HG03025 (cell line): ENCODE measurements at regions not wholly inside any gene's neighbourhood (a gene's known extent, or its start where the extent isn't known, plus 50 kb on each side); places are given as distances from the start of the nearest gene placed in this dataset.

Experiments
- ATAC-seq: cut with Tn5 transposase; IDR thresholded peaks from one replicate; pipeline ENCODE4 v1.9.1; 2021; ENCODE audit warnings: mild to moderate bottlenecking, moderate library complexity; ENCODE audit not compliant: unreplicated experiment, low FRiP score

DNA sequence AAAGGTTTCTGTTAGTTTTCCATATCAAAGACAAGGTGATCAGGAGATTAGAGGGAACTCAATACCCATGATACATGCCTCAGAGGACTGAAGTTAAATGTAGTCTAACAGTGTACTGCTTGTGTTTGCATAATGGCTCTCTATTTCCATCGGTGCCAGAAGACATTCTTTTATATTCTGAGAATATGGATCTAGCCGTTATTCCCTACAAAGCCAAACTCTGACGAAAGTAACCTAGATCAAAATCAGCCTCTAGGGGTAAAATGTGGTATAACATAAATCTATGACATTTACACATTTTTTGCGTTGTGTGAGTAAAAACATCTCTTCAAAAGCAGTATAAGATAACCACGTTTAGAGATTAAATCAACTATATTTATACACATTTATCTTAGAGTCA is 2232.7 kb downstream of the PCDH9 start:
- no peak for ATAC-seq

DNA sequence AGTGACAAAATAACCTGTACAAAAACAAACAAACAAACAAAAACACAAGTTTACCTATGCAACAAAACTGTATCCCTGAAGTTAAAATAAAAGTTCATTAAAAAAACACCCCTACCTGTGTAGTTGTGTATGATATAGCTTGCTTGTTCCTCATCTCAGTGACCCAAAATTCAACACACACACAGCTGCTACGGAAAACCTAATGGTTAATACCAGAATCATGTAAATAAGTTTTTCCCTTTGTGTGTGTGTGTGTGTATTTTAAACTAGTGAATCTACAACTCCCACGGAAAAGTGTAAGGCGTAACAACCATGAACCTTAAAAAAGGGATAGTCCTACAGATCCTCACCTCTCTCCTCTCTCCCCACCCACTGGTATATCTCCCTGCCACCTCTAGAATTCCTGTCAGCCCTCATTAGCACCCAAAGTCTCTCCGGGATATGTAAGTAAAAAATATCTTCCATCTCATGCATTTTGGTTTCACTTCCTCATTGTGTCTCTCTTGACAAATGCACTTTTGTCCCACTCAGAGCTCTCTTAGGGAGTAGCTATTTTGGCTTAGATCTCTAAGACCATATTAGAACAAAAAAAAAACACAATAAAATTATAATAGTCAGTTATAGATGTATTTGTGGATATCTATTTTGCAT is 2236.5 kb downstream of the PCDH9 start:
- ATAC-seq, result no peak

DNA sequence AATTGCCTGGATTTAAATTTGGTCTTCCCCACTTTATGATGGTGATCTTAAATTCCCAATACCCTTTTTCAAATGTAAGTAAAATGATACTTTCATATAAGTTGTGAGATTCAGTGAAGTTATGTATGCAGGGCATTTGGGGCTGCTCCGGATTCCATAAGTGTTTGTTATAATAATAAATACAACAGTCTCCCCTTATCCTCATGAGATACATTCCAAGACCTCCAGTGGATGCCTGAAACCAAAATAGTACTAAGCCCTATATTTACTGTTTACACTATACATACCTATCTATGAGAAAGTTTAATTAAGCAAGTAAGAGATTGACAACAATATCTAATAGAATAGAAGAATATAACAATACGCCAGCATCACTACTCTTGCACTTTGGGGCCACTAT is 2237.8 kb downstream of the PCDH9 start:
- no peak for ATAC-seq

DNA sequence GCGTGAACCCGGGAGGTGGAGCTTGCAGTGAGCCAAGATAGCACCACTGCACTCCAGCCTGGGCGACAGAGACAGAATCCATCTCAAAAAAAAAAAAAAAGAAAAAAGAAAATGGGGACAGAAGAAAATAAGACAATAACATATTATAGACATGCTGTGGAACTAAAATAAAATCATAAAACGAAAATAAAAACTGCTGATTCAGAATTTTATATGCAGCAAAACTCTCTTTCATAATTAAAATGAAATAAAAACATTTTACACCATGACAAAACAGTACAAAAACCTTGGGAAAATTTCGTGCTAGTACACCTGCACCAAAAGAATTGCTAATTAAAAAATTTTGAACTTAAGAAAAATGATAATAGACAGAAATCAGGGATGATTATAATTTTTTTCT is 2245.1 kb downstream of the PCDH9 start:
- no peak for ATAC-seq

DNA sequence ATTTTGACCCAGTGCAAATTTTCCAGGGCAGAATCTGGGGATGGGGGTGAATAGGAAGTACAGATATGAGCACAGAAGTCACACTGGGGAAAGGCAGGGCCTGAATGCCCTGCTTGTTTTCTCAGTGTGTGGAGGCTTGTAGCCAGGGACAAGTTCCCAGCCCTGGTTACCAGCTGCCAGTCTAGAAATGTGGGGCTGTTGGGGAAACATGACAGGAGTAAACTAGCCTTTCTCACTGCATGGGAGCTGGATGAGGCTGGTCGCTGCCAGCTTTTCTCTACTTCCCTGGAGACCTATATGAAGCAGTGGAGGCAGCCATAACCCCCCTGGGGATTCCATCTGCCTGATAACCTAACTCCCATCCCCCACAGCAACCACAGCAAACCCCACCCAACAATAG is 2267.7 kb downstream of the PCDH9 start:
- no peak for ATAC-seq

DNA sequence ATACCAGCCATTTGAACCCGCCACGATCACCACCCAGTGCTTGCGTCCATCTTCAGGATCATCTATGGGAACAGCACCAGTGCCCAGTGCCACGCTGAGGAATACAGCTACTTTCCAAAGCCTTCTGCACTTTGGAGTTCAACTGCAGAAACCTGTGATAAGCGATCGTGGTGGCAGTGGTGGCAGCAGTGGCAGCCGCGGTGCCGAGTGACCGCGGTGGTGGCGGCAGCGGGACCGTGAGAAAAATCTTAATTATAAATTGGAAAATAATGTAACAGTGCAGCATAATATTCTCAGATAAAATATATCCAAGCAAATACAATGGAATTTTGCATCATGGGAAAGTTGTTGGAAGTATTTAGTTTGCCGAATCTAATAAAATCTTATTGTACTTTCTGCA is 2270.9 kb downstream of the PCDH9 start:
- no peak for ATAC-seq

DNA sequence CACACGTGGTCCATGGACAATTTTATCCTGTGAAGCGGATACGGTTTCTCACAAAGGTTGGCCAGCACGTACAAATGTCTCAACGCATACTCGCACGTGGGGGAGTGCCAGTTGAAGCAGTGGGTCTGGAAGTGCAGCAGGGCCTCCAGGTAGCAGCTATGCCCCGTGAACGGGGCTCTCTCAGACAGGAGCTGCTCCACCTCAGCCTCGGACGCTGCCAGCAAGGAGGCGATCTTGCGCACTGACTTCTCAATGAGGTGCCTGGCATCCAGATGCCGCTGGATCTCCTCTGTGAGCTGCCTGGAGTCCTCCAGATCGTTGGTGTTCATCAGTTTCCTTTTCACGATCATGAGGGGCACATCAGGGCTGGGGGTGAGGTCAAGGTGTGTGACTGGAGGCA is 2272.0 kb downstream of the PCDH9 start:
- ATAC-seq, result no peak

DNA sequence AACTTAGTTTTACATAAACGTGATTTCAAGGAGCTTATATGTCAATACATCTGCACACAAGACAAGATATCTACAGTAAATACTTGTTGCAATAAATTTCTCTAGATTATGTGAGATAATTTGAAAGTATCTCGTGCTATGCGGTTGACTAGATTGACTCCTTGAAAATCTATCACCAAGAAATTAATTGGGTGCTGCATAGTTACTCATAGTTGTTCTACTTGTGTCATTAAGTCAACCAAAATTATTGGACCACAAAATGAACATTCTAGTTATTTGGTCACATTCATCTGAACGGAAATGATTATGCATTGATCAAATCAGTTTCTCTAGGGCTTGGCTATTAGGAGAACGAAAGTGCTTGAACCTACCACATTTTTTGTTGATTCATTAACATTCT is 2291.5 kb downstream of the PCDH9 start:
- no peak for ATAC-seq

DNA sequence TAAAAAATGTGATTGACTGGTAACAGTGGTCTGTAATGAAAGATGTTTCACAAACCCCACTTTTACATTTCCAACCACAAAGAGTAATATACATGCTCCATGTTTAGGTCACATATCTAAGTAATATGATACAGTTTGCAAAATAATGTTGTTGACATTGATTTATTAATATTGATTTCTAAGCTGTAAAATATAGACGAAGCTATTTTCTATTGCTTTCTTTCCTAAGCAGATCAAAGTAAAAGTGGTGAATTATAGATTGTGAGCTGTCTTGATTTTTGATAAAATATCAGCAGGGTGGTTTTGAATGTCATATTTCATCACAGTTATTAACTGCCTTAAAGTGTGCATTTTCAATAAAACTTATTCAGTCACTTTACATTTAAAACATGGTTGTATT is 2292.8 kb downstream of the PCDH9 start:
- ATAC-seq, result no peak

DNA sequence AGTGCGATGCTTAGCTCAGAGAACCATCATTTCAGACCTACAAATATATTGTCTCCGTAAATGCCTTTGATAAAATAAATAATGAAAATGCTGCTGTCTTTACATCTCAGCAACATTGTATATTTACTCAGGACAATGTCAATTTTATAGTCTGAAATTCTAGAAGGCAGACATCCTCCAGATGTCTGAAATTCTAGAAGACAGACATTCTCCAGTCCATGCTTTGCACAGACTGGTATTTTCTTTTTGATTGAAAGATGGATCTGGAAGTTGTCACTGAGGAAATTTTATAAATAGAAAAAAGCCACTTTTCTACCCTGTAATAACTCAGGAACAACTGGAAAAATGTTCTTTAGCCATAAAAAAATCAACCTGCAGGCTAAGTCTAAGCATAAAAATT is 2293.3 kb downstream of the PCDH9 start:
- ATAC-seq, result no peak

DNA sequence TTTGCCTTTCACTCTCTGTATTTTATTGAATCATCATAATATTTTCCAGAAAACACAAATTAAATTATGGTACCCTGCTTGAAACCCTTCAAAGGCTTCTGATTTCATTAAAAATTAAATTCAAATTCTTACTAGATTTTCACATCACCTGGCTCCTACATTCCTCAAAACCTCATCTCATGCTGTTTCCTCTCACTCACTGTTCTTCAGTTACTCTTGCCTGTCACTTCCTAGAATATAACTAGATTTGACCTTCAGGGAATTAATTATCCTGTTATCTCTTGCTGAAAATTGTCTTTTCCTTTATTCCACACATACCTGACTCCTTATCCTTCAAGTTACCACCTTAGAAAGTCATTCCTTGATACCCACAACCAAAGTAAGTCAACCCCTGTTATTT is 2294.7 kb downstream of the PCDH9 start:
- ATAC-seq, result no peak

DNA sequence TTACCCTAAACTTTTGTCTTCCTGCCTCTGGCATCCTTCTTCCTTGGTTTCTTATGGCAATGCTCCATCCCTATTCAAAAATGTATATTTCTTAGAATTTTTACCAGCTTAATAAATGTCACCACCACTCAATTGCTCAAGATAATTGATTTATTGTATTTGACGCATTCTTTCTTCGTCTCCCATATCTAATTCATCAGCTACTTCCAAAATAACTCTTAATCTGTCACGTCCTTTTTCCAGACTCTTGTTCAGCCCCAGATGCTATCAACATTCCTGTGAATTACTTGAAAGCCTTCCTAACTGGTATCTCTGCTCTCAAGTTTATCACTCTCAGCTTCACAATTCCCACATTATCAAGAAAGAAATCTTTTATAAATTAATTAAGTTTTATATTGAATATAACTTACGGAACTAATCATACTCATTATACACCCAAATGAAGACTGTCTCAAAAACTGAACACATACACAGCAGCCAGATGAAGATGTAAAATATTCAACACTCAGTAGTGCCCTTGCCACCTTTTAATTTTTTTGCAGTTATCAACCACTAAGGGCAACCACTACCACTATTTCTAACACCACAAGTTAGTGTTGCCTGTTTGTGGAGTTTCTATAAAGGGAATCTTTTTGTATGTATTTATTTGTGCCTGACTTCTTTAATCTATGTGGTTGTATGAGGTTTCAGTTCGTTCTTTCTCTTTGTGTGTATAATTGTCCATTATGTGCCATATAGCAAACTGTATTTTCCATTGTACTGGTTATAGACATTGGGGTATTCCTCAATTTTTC is 2295.4 kb downstream of the PCDH9 start:
- ATAC-seq, result no peak

DNA sequence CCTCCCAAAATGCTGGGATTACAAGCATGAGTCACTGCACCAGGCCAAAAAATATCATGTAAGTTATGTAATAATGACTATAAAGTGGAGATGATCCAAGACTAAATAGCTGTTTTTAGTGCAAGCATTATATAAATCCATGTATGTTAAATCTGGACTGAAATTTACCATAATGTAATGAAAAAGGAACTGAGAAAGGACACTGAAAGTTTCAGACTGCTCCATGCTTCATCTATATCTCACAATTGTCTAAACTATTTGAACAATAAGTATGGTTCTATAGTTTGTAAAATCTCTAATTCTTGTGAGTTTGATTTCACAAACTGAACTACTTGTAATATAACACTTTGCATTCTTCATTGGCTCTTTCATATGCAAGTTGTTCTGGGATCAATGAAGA is 2299.5 kb downstream of the PCDH9 start:
- peak; percentile 35 for ATAC-seq

DNA sequence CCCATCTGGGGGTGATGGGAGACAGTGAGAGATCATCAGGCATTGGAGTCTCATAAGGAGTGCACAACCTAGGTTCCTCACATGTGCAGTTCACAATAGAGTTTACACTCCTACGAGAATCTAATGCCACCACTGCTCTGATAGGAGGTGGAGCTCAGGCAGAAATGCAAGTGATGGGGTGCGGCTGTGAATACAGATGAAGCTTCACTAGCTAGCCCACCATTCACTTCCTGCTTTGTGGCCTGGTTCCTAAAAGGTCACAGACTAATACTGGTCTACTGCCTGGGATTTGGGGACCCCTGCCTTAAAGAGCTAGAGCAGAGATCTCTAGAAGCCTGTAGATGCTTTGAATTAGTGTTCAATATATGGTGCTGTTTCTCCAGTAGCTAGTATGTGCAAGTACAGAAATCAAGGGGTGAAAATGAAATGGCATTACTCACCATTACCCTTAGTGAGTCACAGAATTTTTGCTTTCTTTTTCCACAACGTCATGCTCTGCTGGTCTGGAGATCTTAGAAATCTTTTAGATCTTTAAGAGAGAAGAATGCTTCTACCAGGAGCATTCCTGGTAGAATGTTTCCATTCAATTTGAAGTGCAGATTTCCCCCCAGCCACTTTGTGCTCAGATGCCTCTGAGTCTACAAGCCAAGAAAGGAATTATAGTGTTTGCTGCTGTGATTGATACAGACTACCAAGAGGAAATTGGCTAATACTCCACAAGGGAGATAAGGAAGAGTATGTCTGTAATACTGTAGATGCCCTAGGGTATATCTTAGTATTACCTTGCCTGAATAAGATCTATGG is 2301.2 kb downstream of the PCDH9 start:
- ATAC-seq, result peak; percentile 90

DNA sequence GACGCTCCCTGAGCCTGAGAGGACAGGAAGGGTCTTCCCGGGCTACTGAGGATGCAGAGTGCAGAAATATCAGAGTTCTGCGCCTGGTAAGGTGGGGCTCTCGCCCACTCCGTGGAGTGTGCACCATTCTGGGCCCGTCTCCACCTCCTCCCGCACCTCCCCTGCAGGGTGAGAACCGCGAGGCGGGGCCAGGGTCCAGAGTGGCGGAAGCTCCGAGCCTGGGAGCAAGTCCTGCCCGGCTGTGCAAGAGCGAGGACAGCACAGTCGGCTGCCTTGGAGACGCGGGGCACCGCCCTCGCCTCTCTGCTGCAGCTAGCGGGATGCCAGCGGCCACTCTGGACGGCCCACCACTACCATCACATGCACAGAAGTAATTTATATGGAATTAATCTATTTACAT is 2304.4 kb downstream of the PCDH9 start:
- no peak for ATAC-seq

DNA sequence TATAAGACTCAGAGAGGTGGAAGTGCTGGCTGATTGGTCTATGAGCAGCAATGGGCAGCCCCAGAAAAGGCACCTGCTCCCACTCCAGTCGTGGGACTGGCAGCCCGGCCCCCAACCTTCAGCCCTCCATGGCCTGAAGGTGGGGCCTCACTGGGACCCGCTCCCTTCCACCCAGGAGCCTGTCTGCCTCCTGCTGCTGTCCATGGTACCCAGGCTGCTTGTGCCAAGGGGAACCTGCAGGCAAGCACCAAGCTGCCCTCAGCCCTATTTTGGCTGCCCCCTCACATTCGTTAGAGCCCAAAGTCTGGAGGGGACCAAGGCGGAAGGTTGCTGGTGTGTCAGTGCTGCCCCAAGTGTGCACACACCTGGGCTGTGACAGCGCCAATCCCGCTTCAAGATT is 2304.9 kb downstream of the PCDH9 start:
- ATAC-seq, result no peak

DNA sequence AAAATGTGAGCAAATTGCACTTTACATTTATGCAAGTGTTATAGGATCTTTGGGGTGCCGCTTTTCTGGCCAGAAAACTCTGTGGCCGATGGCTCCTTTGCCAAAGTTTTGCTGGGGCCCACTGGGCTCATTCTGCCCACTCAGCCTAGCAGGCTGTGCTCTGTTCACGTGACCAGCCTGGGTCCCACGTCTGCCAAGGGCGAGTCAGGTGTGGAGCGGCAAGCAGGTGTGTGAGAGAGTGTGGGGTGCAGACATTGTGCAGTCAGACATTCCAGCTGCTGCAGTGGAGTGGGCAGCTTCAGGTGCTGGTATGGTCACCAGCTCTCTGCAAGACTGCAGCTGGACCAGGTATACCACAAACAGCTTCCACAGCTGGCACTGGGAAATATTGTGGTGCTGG is 2305.7 kb downstream of the PCDH9 start:
- no peak for ATAC-seq

DNA sequence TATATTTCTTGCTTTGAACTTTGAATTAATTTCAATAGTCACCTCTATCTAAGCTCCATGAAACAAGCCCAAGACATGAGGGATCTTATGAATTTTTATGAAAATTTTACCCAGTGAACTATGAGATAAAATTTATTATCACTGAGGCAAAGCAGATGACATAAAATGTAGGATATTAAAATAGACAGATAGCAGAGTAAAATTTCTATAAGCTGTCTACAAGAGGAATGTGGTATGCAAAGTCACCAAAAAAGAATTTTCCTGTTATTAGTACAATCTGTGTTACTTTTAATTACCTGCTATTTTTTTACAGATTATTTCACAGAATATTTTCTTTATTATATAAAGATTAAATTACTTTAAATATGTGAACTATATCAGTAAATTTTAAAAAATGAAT is 2312.6 kb downstream of the PCDH9 start:
- ATAC-seq, result no peak

DNA sequence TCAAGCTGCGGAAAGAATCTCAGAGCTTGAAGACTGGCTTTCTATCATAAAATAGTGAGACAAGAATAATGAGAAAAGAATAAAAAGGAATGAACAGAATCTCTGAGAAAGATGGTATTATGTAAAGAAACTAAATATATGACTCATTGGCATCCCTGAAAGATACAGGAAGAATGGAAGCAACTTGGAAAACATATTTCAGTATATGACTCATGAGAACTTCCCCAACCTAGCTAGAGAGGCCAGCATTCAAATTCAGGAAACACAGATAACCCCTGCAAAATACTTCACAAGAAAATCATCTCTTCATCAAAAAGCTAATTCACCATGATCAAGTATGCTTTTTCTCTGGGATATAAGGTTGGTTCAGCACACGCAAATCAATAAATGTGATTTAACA is 2318.0 kb downstream of the PCDH9 start:
- ATAC-seq, result no peak

DNA sequence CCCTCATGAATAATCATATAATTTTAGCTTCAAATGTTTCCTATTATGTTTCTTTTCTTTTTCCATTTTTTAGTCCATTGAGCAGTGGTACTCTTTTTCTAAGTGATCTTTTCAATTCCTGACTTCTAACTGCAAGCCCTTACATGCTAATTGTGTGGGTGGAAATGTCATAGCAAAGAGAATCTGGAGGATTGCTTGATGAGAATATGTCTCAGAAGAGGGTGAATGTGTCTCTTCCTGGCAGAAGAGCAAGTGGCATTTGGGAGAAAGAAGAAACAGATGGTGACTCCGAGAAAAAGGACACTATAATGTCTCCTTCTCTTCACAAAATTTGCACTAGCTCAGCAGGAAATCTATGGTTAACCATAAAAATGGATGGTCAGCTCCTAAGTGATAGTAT is 2320.0 kb downstream of the PCDH9 start:
- ATAC-seq, result no peak

DNA sequence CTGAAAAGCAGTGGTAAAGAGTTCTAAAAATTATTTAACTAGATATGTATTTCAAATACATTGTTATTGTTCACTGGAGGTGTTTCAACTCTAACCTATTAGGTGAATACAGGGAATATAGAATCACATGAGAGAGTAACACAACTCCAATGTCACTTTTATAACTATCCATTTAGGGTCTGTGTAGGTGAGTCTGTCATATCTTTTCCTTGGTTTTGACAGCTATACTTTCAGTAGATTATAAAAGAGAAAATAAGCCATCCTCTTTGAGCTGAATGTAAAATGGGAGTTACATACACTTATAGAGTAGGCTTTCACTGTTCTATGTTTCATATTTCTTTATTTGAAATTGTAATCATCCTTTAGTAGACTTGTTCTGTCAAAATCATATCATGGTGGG is 2321.0 kb downstream of the PCDH9 start:
- no peak for ATAC-seq

DNA sequence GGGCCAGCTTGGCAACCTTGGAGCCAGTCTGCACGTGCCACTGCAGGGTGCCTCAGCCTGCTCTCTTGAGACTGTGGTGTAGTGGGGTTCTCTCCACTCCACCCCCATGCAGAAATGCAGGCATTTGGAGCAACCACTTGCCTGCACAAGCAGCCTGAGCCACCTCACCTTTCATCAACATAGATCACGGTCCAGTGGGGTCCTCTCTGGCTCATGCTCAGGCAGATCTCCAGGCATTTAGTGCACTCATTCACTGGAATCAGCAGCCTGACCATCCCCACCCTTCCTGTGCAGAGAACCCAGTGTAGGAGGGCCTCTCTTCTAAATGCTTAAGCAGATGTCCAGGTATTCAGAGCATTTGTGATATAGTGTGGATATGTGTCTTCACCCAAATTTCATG is 2330.1 kb downstream of the PCDH9 start:
- no peak for ATAC-seq
